Neural cell (in vitro differentiated cells): ENCODE measurements at regions not wholly inside any gene's neighbourhood (a gene's known extent, or its start where the extent isn't known, plus 50 kb on each side); places are given as distances from the start of the nearest gene placed in this dataset.

Experiments used
- H2AFZ ChIP-seq: fragments of 200-600, 300-800 bp; sonication (generic), shearing (Covaris generic); 2 replicates; pipeline ENCODE4 v1.6.0; 2014; ENCODE audit warnings: low read depth, mild to moderate bottlenecking, antibody characterized with exemption, low read length, moderate library complexity
- H3F3A ChIP-seq: fragments of 200-600 bp; shearing (Covaris generic); 2 replicates; pipeline ENCODE4 v1.6.1; 2016; ENCODE audit warnings: mild to moderate bottlenecking, moderate library complexity, mixed read lengths, antibody characterized with exemption, low read length; ENCODE audit not compliant: insufficient read depth, poor library complexity, severe bottlenecking
- H3K27ac ChIP-seq: fragments of 200-600, 300-800 bp; sonication (generic), shearing (Covaris generic); 2 replicates; pipeline ENCODE4 v1.5.1; 2014; ENCODE audit warnings: mild to moderate bottlenecking, low read length, moderate library complexity
- H3K27me3 ChIP-seq: fragments of 300-800, 200-600 bp; sonication (generic), shearing (Covaris generic); 2 replicates; pipeline ENCODE4 v1.6.0; 2014; ENCODE audit warnings: mild to moderate bottlenecking, low read depth, low read length, moderate library complexity; ENCODE audit not compliant: insufficient read depth
- H3K36me3 ChIP-seq: fragments of 300-800, 200-600 bp; sonication (generic), shearing (Covaris generic); 2 replicates; pipeline ENCODE4 v1.5.1; 2014; ENCODE audit warnings: mild to moderate bottlenecking, antibody characterized with exemption, low read length, moderate library complexity; ENCODE audit not compliant: insufficient read depth
- H3K4me2 ChIP-seq: fragments of 300-800, 200-600 bp; sonication (generic), shearing (Covaris generic); 2 replicates; pipeline ENCODE4 v1.6.0; 2014; ENCODE audit warnings: mild to moderate bottlenecking, low read length
- H3K4me3 ChIP-seq: fragments of 300-800, 200-600 bp; sonication (generic), shearing (Covaris generic); 2 replicates; pipeline ENCODE4 v1.5.1; 2014; ENCODE audit warnings: mild to moderate bottlenecking, low read length, moderate library complexity
- H3K79me2 ChIP-seq: fragments of 200-600 bp; shearing (Covaris generic); replicated peaks from 2 replicates; pipeline ENCODE4 v1.6.0; 2014; ENCODE audit warnings: mild to moderate bottlenecking, low read length, moderate library complexity; ENCODE audit not compliant: insufficient read depth
- H3K9ac ChIP-seq: fragments of 300-800, 200-600 bp; sonication (generic), shearing (Covaris generic); 2 replicates; pipeline ENCODE4 v1.6.1; 2016; ENCODE audit warnings: mild to moderate bottlenecking, low read length, mixed read lengths
- H3K9me2 ChIP-seq: fragments of 200-600 bp; shearing (Covaris generic); 2 replicates; pipeline ENCODE4 v1.6.1; 2016; ENCODE audit warnings: mild to moderate bottlenecking, low read length, mixed read lengths; ENCODE audit not compliant: insufficient read depth
- H3K9me3 ChIP-seq: fragments of 200-600, 300-800 bp; sonication (generic), shearing (Covaris generic); 2 replicates; pipeline ENCODE4 v1.6.1; 2016; ENCODE audit warnings: mild to moderate bottlenecking, mixed run types, low read length, moderate library complexity, mixed read lengths
- H4K20me1 ChIP-seq: fragments of 200-600 bp; shearing (Covaris generic); 2 replicates; pipeline ENCODE4 v1.6.1; 2016; ENCODE audit warnings: mild to moderate bottlenecking, mixed run types; ENCODE audit not compliant: insufficient read depth
- EP300 ChIP-seq: fragments of 450-650 bp; conservative IDR thresholded peaks from 2 replicates; pipeline ENCODE4 v1.6.1; 2014; ENCODE audit warnings: antibody characterized with exemption, mild to moderate bottlenecking, moderate library complexity; ENCODE audit not compliant: poor library complexity, severe bottlenecking
- EZH2 ChIP-seq: fragments of 200-600, 300-800 bp; shearing (Covaris generic), sonication (generic); IDR thresholded peaks from 2 replicates; pipeline ENCODE4 v1.6.1; 2014; ENCODE audit warnings: antibody characterized with exemption, low read length, borderline replicate concordance, mild to moderate bottlenecking; ENCODE audit not compliant: insufficient read depth, poor library complexity, severe bottlenecking
- MXI1 ChIP-seq: fragments of 450-650 bp; conservative IDR thresholded peaks from 2 replicates; pipeline ENCODE4 v1.6.1; 2014; ENCODE audit warnings: antibody characterized with exemption, mild to moderate bottlenecking; ENCODE audit not compliant: poor library complexity, severe bottlenecking
- POLR2AphosphoS5 ChIP-seq: IDR thresholded peaks from 2 replicates; pipeline ENCODE4 v1.6.1; 2012
- RAD21 ChIP-seq: fragments of 450-650 bp; conservative IDR thresholded peaks from 2 replicates; pipeline ENCODE4 v1.6.1; 2014; ENCODE audit warnings: antibody characterized with exemption, mild to moderate bottlenecking, moderate library complexity
- SMC3 ChIP-seq: fragments of 450-650 bp; conservative IDR thresholded peaks from 2 replicates; pipeline ENCODE4 v1.6.1; 2014; ENCODE audit warnings: antibody characterized with exemption, mild to moderate bottlenecking, moderate library complexity; ENCODE audit not compliant: poor library complexity
- TAF1 ChIP-seq: IDR thresholded peaks from 2 replicates; pipeline ENCODE4 v1.6.1; 2012; ENCODE audit warnings: low read depth
- TF ChIP-seq, protein P1 (sequence below): fragments of 450-650 bp; IDR thresholded peaks from 2 replicates; pipeline ENCODE4 v1.5.1; 2014; ENCODE audit warnings: antibody characterized with exemption, mild to moderate bottlenecking, moderate library complexity; ENCODE audit not compliant: poor library complexity, severe bottlenecking
- TF ChIP-seq, protein P2 (sequence below): IDR thresholded peaks from 2 replicates; pipeline ENCODE4 v1.6.1; 2012; ENCODE audit warnings: borderline replicate concordance

DNA sequence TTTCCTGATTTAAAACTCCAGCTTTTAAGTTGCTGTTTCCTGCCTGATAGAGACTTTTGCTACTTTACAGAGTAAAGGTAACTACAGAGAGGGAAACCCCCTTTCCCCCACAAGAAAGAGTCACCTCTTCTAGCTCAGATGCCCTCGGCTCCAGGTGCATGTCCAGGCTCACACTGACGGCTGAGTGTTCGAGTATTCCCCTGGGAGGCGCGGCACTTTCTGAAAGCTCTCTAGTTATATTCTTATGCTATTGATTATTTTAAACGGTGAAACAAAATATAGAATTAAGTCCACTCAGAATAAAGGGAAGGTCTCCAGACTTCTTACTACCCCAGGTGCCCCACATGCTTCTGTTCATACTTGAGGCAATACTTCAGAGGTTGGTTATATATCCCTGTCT lies 160.3 kb upstream of the FMN2 start:
- Histone ChIP-seq H3K27me3 (no peaks in the 10 kb centered on the region), H3K27ac (no peak overlapping the region), H3K79me2 (no peaks in the 10 kb centered on the region), H4K20me1 (no peaks in the 10 kb centered on the region), H2AFZ (no peak overlapping the region), H3K9ac (no peak overlapping the region), H3K9me2 (no peaks in the 10 kb centered on the region), H3K36me3 (no peaks in the 10 kb centered on the region), H3F3A (no peaks in the 10 kb centered on the region), H3K4me3 (no peak overlapping the region), H3K9me3 (no peaks in the 10 kb centered on the region), H3K4me2 (no peak overlapping the region)
- no peak for TF ChIP-seq RAD21
- TF ChIP-seq, protein P1, sequence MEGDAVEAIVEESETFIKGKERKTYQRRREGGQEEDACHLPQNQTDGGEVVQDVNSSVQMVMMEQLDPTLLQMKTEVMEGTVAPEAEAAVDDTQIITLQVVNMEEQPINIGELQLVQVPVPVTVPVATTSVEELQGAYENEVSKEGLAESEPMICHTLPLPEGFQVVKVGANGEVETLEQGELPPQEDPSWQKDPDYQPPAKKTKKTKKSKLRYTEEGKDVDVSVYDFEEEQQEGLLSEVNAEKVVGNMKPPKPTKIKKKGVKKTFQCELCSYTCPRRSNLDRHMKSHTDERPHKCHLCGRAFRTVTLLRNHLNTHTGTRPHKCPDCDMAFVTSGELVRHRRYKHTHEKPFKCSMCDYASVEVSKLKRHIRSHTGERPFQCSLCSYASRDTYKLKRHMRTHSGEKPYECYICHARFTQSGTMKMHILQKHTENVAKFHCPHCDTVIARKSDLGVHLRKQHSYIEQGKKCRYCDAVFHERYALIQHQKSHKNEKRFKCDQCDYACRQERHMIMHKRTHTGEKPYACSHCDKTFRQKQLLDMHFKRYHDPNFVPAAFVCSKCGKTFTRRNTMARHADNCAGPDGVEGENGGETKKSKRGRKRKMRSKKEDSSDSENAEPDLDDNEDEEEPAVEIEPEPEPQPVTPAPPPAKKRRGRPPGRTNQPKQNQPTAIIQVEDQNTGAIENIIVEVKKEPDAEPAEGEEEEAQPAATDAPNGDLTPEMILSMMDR: no peak
- no peak for TF ChIP-seq TAF1
- TF ChIP-seq MXI1: no peak
- TF ChIP-seq SMC3: no peak
- TF ChIP-seq, protein P2, sequence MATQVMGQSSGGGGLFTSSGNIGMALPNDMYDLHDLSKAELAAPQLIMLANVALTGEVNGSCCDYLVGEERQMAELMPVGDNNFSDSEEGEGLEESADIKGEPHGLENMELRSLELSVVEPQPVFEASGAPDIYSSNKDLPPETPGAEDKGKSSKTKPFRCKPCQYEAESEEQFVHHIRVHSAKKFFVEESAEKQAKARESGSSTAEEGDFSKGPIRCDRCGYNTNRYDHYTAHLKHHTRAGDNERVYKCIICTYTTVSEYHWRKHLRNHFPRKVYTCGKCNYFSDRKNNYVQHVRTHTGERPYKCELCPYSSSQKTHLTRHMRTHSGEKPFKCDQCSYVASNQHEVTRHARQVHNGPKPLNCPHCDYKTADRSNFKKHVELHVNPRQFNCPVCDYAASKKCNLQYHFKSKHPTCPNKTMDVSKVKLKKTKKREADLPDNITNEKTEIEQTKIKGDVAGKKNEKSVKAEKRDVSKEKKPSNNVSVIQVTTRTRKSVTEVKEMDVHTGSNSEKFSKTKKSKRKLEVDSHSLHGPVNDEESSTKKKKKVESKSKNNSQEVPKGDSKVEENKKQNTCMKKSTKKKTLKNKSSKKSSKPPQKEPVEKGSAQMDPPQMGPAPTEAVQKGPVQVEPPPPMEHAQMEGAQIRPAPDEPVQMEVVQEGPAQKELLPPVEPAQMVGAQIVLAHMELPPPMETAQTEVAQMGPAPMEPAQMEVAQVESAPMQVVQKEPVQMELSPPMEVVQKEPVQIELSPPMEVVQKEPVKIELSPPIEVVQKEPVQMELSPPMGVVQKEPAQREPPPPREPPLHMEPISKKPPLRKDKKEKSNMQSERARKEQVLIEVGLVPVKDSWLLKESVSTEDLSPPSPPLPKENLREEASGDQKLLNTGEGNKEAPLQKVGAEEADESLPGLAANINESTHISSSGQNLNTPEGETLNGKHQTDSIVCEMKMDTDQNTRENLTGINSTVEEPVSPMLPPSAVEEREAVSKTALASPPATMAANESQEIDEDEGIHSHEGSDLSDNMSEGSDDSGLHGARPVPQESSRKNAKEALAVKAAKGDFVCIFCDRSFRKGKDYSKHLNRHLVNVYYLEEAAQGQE: no peak
- TF ChIP-seq EP300: no peak
- TF ChIP-seq POLR2AphosphoS5: no peak
- no peak for TF ChIP-seq EZH2

DNA sequence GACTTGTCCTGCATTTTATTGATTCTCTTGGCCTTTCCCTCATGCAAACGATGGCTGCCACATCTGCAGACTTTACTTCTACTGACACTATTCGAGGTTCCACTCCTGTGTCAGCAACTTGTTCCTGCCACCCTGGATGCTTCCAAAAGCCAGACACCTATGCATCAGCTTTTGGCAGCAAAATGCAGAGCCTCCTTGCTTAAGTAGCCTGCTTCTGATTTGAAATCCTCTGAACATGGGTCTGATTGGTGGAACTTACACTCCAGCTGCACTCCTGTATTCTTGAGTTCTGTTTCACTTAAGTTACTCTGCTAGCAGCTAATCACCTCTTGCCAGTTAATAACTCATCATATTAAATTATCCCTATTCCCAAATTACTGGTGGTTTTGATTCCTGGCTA lies 152.1 kb upstream of the FMN2 start:
- Histone ChIP-seq H3K9ac (no peak overlapping the region), H3K4me3 (no peak overlapping the region), H2AFZ (no peak overlapping the region), H3F3A (no peaks in the 10 kb centered on the region), H3K9me2 (no peaks in the 10 kb centered on the region), H3K9me3 (no peaks in the 10 kb centered on the region), H3K4me2 (no peak overlapping the region), H3K79me2 (no peaks in the 10 kb centered on the region), H4K20me1 (no peaks in the 10 kb centered on the region), H3K36me3 (no peaks in the 10 kb centered on the region), H3K27ac (no peak overlapping the region), H3K27me3 (no peaks in the 10 kb centered on the region)
- no peak for TF ChIP-seq RAD21
- no peak for TF ChIP-seq EZH2
- no peak for TF ChIP-seq SMC3
- TF ChIP-seq EP300: no peak
- TF ChIP-seq TAF1: no peak
- no peak for TF ChIP-seq POLR2AphosphoS5
- TF ChIP-seq, protein P1: no peak
- TF ChIP-seq, protein P2: no peak
- TF ChIP-seq MXI1: no peak
